Retinal pigment epithelial cell (primary cell): ENCODE measurements at regions not wholly inside any gene's neighbourhood (a gene's known extent, or its start where the extent isn't known, plus 50 kb on each side); places are given as distances from the start of the nearest gene placed in this dataset.
"Not testable (repeated sequence)": the region's sequence is repeated elsewhere in the genome, so short reads cannot be mapped to it uniquely, and the experiment has no call there.

Experiments
- DNase-seq: peaks from one replicate; pipeline ENCODE4 v3.0.0-alpha.2; 2010; ENCODE audit warnings: low read depth
- H3K4me3 ChIP-seq: 2 replicates; pipeline ENCODE4 v1.5.1; 2011; ENCODE audit warnings: mild to moderate bottlenecking, low read length, control low read depth, moderate library complexity
- CTCF ChIP-seq: conservative IDR thresholded peaks from 2 replicates; pipeline ENCODE4 v1.5.1; 2011; ENCODE audit warnings: low read depth, low read length, control low read depth, inconsistent platforms

GRCh38 chr5:42235241-42235640 is 188.0 kb upstream of the GHR start:
- DNase-seq: no peak
- H3K4me3 ChIP-seq: no peak overlapping the region
- no peak for TF ChIP-seq CTCF

GRCh38 chr5:42235837-42236236 is 187.4 kb upstream of the GHR start:
- DNase-seq: no peak
- TF ChIP-seq CTCF: no peak
- H3K4me3 ChIP-seq: no peak overlapping the region

GRCh38 chr5:42241636-42242035 is 181.6 kb upstream of the GHR start:
- TF ChIP-seq CTCF: no peak
- H3K4me3 ChIP-seq: no peak overlapping the region
- DNase-seq: no peak

- no peak for TF ChIP-seq CTCF
- DNase-seq: no peak
- no peak overlapping the region for H3K4me3 ChIP-seq
These were observed 181.0 kb upstream of the GHR start for GRCh38 chr5:42242210-42242609.

GRCh38 chr5:42242881-42243485 is 180.3 kb upstream of the GHR start:
- TF ChIP-seq CTCF: no peak
- no peak overlapping the region for H3K4me3 ChIP-seq
- no peak for DNase-seq

GRCh38 chr5:42252306-42252705 is 170.9 kb upstream of the GHR start:
- H3K4me3 ChIP-seq: no peak overlapping the region
- TF ChIP-seq CTCF: no peak

GRCh38 chr5:42259914-42260313 is 163.3 kb upstream of the GHR start:
- not testable (repeated sequence) for DNase-seq, H3K4me3 ChIP-seq

More at GRCh38 chr5:42252306-42252705, 170.9 kb upstream of the GHR start:
- no peak for DNase-seq

- no peak overlapping the region for H3K4me3 ChIP-seq
- no peak for TF ChIP-seq CTCF
- DNase-seq: no peak
These were observed 156.1 kb upstream of the GHR start for GRCh38 chr5:42267091-42267490.

GRCh38 chr5:42268170-42268569 is 155.1 kb upstream of the GHR start:
- DNase-seq, H3K4me3 ChIP-seq: not testable (repeated sequence)
